Heart left ventricle (tissue), 13 donors: ENCODE measurements at regions not wholly inside any gene's neighbourhood (a gene's known extent, or its start where the extent isn't known, plus 50 kb on each side); places are given as distances from the start of the nearest gene placed in this dataset.

Source experiments
- CTCF ChIP-seq, 12 donors: fragments of 200-600 bp; sonication (generic) in 4 of 12; IDR thresholded peaks; one replicate each; pipeline versions ENCODE4 v1.5.0 to v1.8.0; 2018 to 2022; ENCODE audit warnings: antibody characterized with exemption in 12 of 12, mild to moderate bottlenecking in 5 of 12
- POLR2A ChIP-seq, 2 donors: fragments of 450-650 bp; IDR thresholded peaks; one replicate each; pipeline ENCODE4 v1.6.1; 2017; ENCODE audit warnings: antibody characterized with exemption in 2 of 2, mild to moderate bottlenecking in 2 of 2, moderate library complexity in 2 of 2
- donor health status: ischemic (EF 13 %, LVEDD 7.1; RV severe dilation, severe dysfunction).
- donor health status: DM: no; HTN: yes; CAD: no.
- donor health status: DM: no; HTN: no; CAD: no.
- donor health status: ischemic (EF 25% LVEDD 6.9; RV normal size, moderate dysfunction).
- donor health status: ischemic (EF 25% LVEDD 5.7; RV mildly dilated, moderate dysfunction).
- donor health status: ischemic (EF 35%, LVEDD 5.7; RV mildly dilated, moderate dysfunction).
- donor health status: nonischemic (EF 11% LVEDD 7.7; RV severe dilation, severe dysfunction).
- donor health status: DM: yes; HTN: yes; CAD: no.
- donor health status: PGD.
- donor health status: ischemic (EF 29% LVEDD 5.4; RV normal size, mild dysfunction).
- donor health status: nonischemic (EF 23%, LVEDD 6.1; RV moderate dilation, normal function).

- TF ChIP-seq CTCF (IDR thresholded peaks at IDR 0.05) (no peak), POLR2A (IDR thresholded peaks at IDR 0.05) (no peak)
These were observed 459.5 kb upstream of the KLF4 start for GRCh38 chr9:107949061-107949460.
